HG03354 (cell line): ENCODE measurements at regions not wholly inside any gene's neighbourhood (a gene's known extent, or its start where the extent isn't known, plus 50 kb on each side); places are given as distances from the start of the nearest gene placed in this dataset.
"Not testable (repeated sequence)": the region's sequence is repeated elsewhere in the genome, so short reads cannot be mapped to it uniquely, and the experiment has no call there.

Source experiments
- ATAC-seq: cut with Tn5 transposase; IDR thresholded peaks from one replicate; pipeline ENCODE4 v1.9.1; 2021; ENCODE audit warnings: mild to moderate bottlenecking; ENCODE audit not compliant: unreplicated experiment, poor library complexity, severe bottlenecking

- not testable (repeated sequence) for ATAC-seq
Measured at GRCh38 chr2:87542599-87543174, 205.2 kb upstream of the PLGLB2 start.

GRCh38 chr2:87543797-87544196 lies 204.1 kb upstream of the PLGLB2 start:
- ATAC-seq: not testable (repeated sequence)

- ATAC-seq: not testable (repeated sequence)
Measured at GRCh38 chr2:87547106-87547505, 200.8 kb upstream of the PLGLB2 start.

- ATAC-seq: not testable (repeated sequence)
Measured at GRCh38 chr2:87547966-87548365, 199.9 kb upstream of the PLGLB2 start.

- ATAC-seq: not testable (repeated sequence)
Measured at GRCh38 chr2:87548681-87549536, 199.0 kb upstream of the PLGLB2 start.

GRCh38 chr2:87549561-87550202 lies 198.2 kb upstream of the PLGLB2 start:
- ATAC-seq: not testable (repeated sequence)

- not testable (repeated sequence) for ATAC-seq
Measured at GRCh38 chr2:87554678-87555077, 193.2 kb upstream of the PLGLB2 start.

GRCh38 chr2:87555082-87555481 lies 192.8 kb upstream of the PLGLB2 start:
- ATAC-seq: not testable (repeated sequence)

- ATAC-seq: not testable (repeated sequence)
Measured at GRCh38 chr2:87559001-87559400, 188.9 kb upstream of the PLGLB2 start.

GRCh38 chr2:87559735-87560134 lies 188.2 kb upstream of the PLGLB2 start:
- not testable (repeated sequence) for ATAC-seq

- not testable (repeated sequence) for ATAC-seq
Measured at GRCh38 chr2:87565116-87565515, 182.8 kb upstream of the PLGLB2 start.

GRCh38 chr2:87566531-87566930 lies 181.4 kb upstream of the PLGLB2 start:
- ATAC-seq: not testable (repeated sequence)

- not testable (repeated sequence) for ATAC-seq
Measured at GRCh38 chr2:87567093-87567492, 180.8 kb upstream of the PLGLB2 start.

- not testable (repeated sequence) for ATAC-seq
Measured at GRCh38 chr2:87567912-87568311, 180.0 kb upstream of the PLGLB2 start.

GRCh38 chr2:87568554-87569278 lies 179.2 kb upstream of the PLGLB2 start:
- ATAC-seq: not testable (repeated sequence)

GRCh38 chr2:87569689-87570397 lies 178.0 kb upstream of the PLGLB2 start:
- not testable (repeated sequence) for ATAC-seq

- not testable (repeated sequence) for ATAC-seq
Measured at GRCh38 chr2:87571889-87572465, 175.9 kb upstream of the PLGLB2 start.

- ATAC-seq: not testable (repeated sequence)
Measured at GRCh38 chr2:87572906-87573305, 175.0 kb upstream of the PLGLB2 start.
